ENCODE measurements at regions not wholly inside any gene's neighbourhood (a gene's known extent, or its start where the extent isn't known, plus 50 kb on each side); places are given as distances from the start of the nearest gene placed in this dataset.

GRCh38 chr6:71486461-71486860, 197.8 kb downstream of the OGFRL1 start:
- Histone ChIP-seq H3K27me3 (ENCODE audit: control insufficient read depth, insufficient read depth, low read length) (no peaks in the 10 kb centered on the region), H3K27ac (ENCODE audit: low read length) (no peak overlapping the region), H3K9me3 (ENCODE audit: control insufficient read depth, low read depth, low read length) (no peaks in the 10 kb centered on the region), H3K4me1 (ENCODE audit: control insufficient read depth, low read depth, low read length) (peaks cover 3% of the 10 kb centered on the region), H3K36me3 (ENCODE audit: control insufficient read depth, low read depth, low read length) (no peaks in the 10 kb centered on the region), H3K4me3 (ENCODE audit: low read length) (no peak overlapping the region), H3K9ac (ENCODE audit: low read length) (no peak overlapping the region)

- no peaks in the 10 kb centered on the region for H3K36me3 ChIP-seq (ENCODE audit: control insufficient read depth, low read depth, low read length)
- no peaks in the 10 kb centered on the region for H3K9me3 ChIP-seq (ENCODE audit: control insufficient read depth, low read depth, low read length)
- H3K4me3 ChIP-seq (ENCODE audit: low read length): no peak overlapping the region
- no peak overlapping the region for H3K27ac ChIP-seq (ENCODE audit: low read length)
- H3K4me1 ChIP-seq (ENCODE audit: control insufficient read depth, low read depth, low read length): peaks cover 3% of the 10 kb centered on the region
- H3K27me3 ChIP-seq (ENCODE audit: control insufficient read depth, insufficient read depth, low read length): no peaks in the 10 kb centered on the region
- H3K9ac ChIP-seq (ENCODE audit: low read length): no peak overlapping the region
Observed at GRCh38 chr6:71488186-71488585, 199.6 kb downstream of the OGFRL1 start.

- no peak overlapping the region for H3K4me3 ChIP-seq (ENCODE audit: low read length)
- no peaks in the 10 kb centered on the region for H3K36me3 ChIP-seq (ENCODE audit: control insufficient read depth, low read depth, low read length)
- H3K27me3 ChIP-seq (ENCODE audit: control insufficient read depth, insufficient read depth, low read length): no peaks in the 10 kb centered on the region
- H3K9ac ChIP-seq (ENCODE audit: low read length): no peak overlapping the region
- no peak overlapping the region for H3K27ac ChIP-seq (ENCODE audit: low read length)
- H3K4me1 ChIP-seq (ENCODE audit: control insufficient read depth, low read depth, low read length): peaks cover 3% of the 10 kb centered on the region
- no peaks in the 10 kb centered on the region for H3K9me3 ChIP-seq (ENCODE audit: control insufficient read depth, low read depth, low read length)
Observed at GRCh38 chr6:71489736-71490135, 201.1 kb downstream of the OGFRL1 start.

- Histone ChIP-seq H3K4me1 (ENCODE audit: control insufficient read depth, low read depth, low read length) (peaks cover 3% of the 10 kb centered on the region), H3K36me3 (ENCODE audit: control insufficient read depth, low read depth, low read length) (no peaks in the 10 kb centered on the region), H3K9me3 (ENCODE audit: control insufficient read depth, low read depth, low read length) (no peaks in the 10 kb centered on the region), H3K27me3 (ENCODE audit: control insufficient read depth, insufficient read depth, low read length) (no peaks in the 10 kb centered on the region), H3K4me3 (ENCODE audit: low read length) (no peak overlapping the region), H3K27ac (ENCODE audit: low read length) (no peak overlapping the region), H3K9ac (ENCODE audit: low read length) (no peak overlapping the region)
Observed at GRCh38 chr6:71490876-71491275, 202.3 kb downstream of the OGFRL1 start.

GRCh38 chr6:71491844-71492243, 203.2 kb downstream of the OGFRL1 start:
- Histone ChIP-seq H3K27ac (ENCODE audit: low read length) (no peak overlapping the region), H3K9me3 (ENCODE audit: control insufficient read depth, low read depth, low read length) (no peaks in the 10 kb centered on the region), H3K4me1 (ENCODE audit: control insufficient read depth, low read depth, low read length) (peaks cover 8% of the 10 kb centered on the region), H3K27me3 (ENCODE audit: control insufficient read depth, insufficient read depth, low read length) (no peaks in the 10 kb centered on the region), H3K9ac (ENCODE audit: low read length) (no peak overlapping the region), H3K4me3 (ENCODE audit: low read length) (no peak overlapping the region), H3K36me3 (ENCODE audit: control insufficient read depth, low read depth, low read length) (no peaks in the 10 kb centered on the region)

- Histone ChIP-seq H3K9ac (ENCODE audit: low read length) (no peak overlapping the region), H3K4me3 (ENCODE audit: low read length) (no peak overlapping the region), H3K27ac (ENCODE audit: low read length) (no peak overlapping the region), H3K36me3 (ENCODE audit: control insufficient read depth, low read depth, low read length) (no peaks in the 10 kb centered on the region), H3K4me1 (ENCODE audit: control insufficient read depth, low read depth, low read length) (peaks cover 8% of the 10 kb centered on the region), H3K9me3 (ENCODE audit: control insufficient read depth, low read depth, low read length) (no peaks in the 10 kb centered on the region), H3K27me3 (ENCODE audit: control insufficient read depth, insufficient read depth, low read length) (no peaks in the 10 kb centered on the region)
Observed at GRCh38 chr6:71492668-71493067, 204.1 kb downstream of the OGFRL1 start.

- peaks cover 5% of the 10 kb centered on the region for H3K4me1 ChIP-seq (ENCODE audit: control insufficient read depth, low read depth, low read length)
- H3K4me3 ChIP-seq (ENCODE audit: low read length): no peak overlapping the region
- no peaks in the 10 kb centered on the region for H3K36me3 ChIP-seq (ENCODE audit: control insufficient read depth, low read depth, low read length)
- H3K9me3 ChIP-seq (ENCODE audit: control insufficient read depth, low read depth, low read length): no peaks in the 10 kb centered on the region
- H3K27me3 ChIP-seq (ENCODE audit: control insufficient read depth, insufficient read depth, low read length): no peaks in the 10 kb centered on the region
- no peak overlapping the region for H3K9ac ChIP-seq (ENCODE audit: low read length)
- H3K27ac ChIP-seq (ENCODE audit: low read length): no peak overlapping the region
Observed at GRCh38 chr6:71496018-71496721, 207.6 kb downstream of the OGFRL1 start.

GRCh38 chr6:71496722-71497033, 208.1 kb downstream of the OGFRL1 start:
- Histone ChIP-seq H3K4me1 (ENCODE audit: control insufficient read depth, low read depth, low read length) (peaks cover 5% of the 10 kb centered on the region), H3K27ac (ENCODE audit: low read length) (no peak overlapping the region), H3K4me3 (ENCODE audit: low read length) (no peak overlapping the region), H3K9me3 (ENCODE audit: control insufficient read depth, low read depth, low read length) (no peaks in the 10 kb centered on the region), H3K27me3 (ENCODE audit: control insufficient read depth, insufficient read depth, low read length) (no peaks in the 10 kb centered on the region), H3K36me3 (ENCODE audit: control insufficient read depth, low read depth, low read length) (no peaks in the 10 kb centered on the region), H3K9ac (ENCODE audit: low read length) (no peak overlapping the region)

GRCh38 chr6:71498638-71499037, 210.0 kb downstream of the OGFRL1 start:
- H3K4me1 ChIP-seq (ENCODE audit: control insufficient read depth, low read depth, low read length): peaks cover 5% of the 10 kb centered on the region
- H3K36me3 ChIP-seq (ENCODE audit: control insufficient read depth, low read depth, low read length): no peaks in the 10 kb centered on the region
- no peaks in the 10 kb centered on the region for H3K9me3 ChIP-seq (ENCODE audit: control insufficient read depth, low read depth, low read length)
- H3K27me3 ChIP-seq (ENCODE audit: control insufficient read depth, insufficient read depth, low read length): no peaks in the 10 kb centered on the region
- no peak overlapping the region for H3K27ac ChIP-seq (ENCODE audit: low read length)
- no peak overlapping the region for H3K9ac ChIP-seq (ENCODE audit: low read length)
- no peak overlapping the region for H3K4me3 ChIP-seq (ENCODE audit: low read length)

GRCh38 chr6:71499667-71500066, 211.1 kb downstream of the OGFRL1 start:
- no peaks in the 10 kb centered on the region for H3K9me3 ChIP-seq (ENCODE audit: control insufficient read depth, low read depth, low read length)
- H3K9ac ChIP-seq (ENCODE audit: low read length): no peak overlapping the region
- no peaks in the 10 kb centered on the region for H3K36me3 ChIP-seq (ENCODE audit: control insufficient read depth, low read depth, low read length)
- no peak overlapping the region for H3K27ac ChIP-seq (ENCODE audit: low read length)
- peaks cover 5% of the 10 kb centered on the region for H3K4me1 ChIP-seq (ENCODE audit: control insufficient read depth, low read depth, low read length)
- no peak overlapping the region for H3K4me3 ChIP-seq (ENCODE audit: low read length)
- H3K27me3 ChIP-seq (ENCODE audit: control insufficient read depth, insufficient read depth, low read length): no peaks in the 10 kb centered on the region

- Histone ChIP-seq H3K4me1 (ENCODE audit: control insufficient read depth, low read depth, low read length) (no peaks in the 10 kb centered on the region), H3K9ac (ENCODE audit: low read length) (no peak overlapping the region), H3K36me3 (ENCODE audit: control insufficient read depth, low read depth, low read length) (no peaks in the 10 kb centered on the region), H3K27ac (ENCODE audit: low read length) (no peak overlapping the region), H3K9me3 (ENCODE audit: control insufficient read depth, low read depth, low read length) (no peaks in the 10 kb centered on the region), H3K27me3 (ENCODE audit: control insufficient read depth, insufficient read depth, low read length) (no peaks in the 10 kb centered on the region), H3K4me3 (ENCODE audit: low read length) (no peak overlapping the region)
Observed at GRCh38 chr6:71502168-71502567, 213.6 kb downstream of the OGFRL1 start.

GRCh38 chr6:71502956-71503355, 214.3 kb downstream of the OGFRL1 start:
- H3K36me3 ChIP-seq (ENCODE audit: control insufficient read depth, low read depth, low read length): no peaks in the 10 kb centered on the region
- no peak overlapping the region for H3K27ac ChIP-seq (ENCODE audit: low read length)
- H3K4me1 ChIP-seq (ENCODE audit: control insufficient read depth, low read depth, low read length): no peaks in the 10 kb centered on the region
- no peak overlapping the region for H3K9ac ChIP-seq (ENCODE audit: low read length)
- H3K27me3 ChIP-seq (ENCODE audit: control insufficient read depth, insufficient read depth, low read length): no peaks in the 10 kb centered on the region
- H3K4me3 ChIP-seq (ENCODE audit: low read length): no peak overlapping the region
- H3K9me3 ChIP-seq (ENCODE audit: control insufficient read depth, low read depth, low read length): no peaks in the 10 kb centered on the region

Measured in iPS-18a (cell line).